Globus pallidus (tissue), 1 donor: ENCODE measurements at regions not wholly inside any gene's neighbourhood (a gene's known extent, or its start where the extent isn't known, plus 50 kb on each side); places are given as distances from the start of the nearest gene placed in this dataset.
"Not testable (repeated sequence)": the region's sequence is repeated elsewhere in the genome, so short reads cannot be mapped to it uniquely, and the experiment has no call there.

ENCODE experiments used
- DNase-seq: peaks from one replicate; pipeline ENCODE4 v3.0.0-alpha.2; 2015; ENCODE audit warnings: low spot score

- no peak for DNase-seq
Observed at GRCh38 chr2:242004223-242004901, 134.8 kb downstream of the RTP5 start.

- no peak for DNase-seq
Observed at GRCh38 chr2:242004902-242005230, 135.3 kb downstream of the RTP5 start.

GRCh38 chr2:242006091-242006634 is 136.6 kb downstream of the RTP5 start:
- DNase-seq: not testable (repeated sequence)

- DNase-seq: not testable (repeated sequence)
Observed at GRCh38 chr2:242008908-242009307, 139.4 kb downstream of the RTP5 start.

- not testable (repeated sequence) for DNase-seq
Observed at GRCh38 chr2:242009846-242010245, 140.3 kb downstream of the RTP5 start.

- DNase-seq: not testable (repeated sequence)
Observed at GRCh38 chr2:242010252-242011166, 141.0 kb downstream of the RTP5 start.

- DNase-seq: no peak
Observed at GRCh38 chr2:242011167-242011513, 141.6 kb downstream of the RTP5 start.

GRCh38 chr2:242011516-242011915 is 142.0 kb downstream of the RTP5 start:
- DNase-seq: no peak

- no peak for DNase-seq
Observed at GRCh38 chr2:242011991-242012764, 142.6 kb downstream of the RTP5 start.

GRCh38 chr2:242012956-242013764 is 143.6 kb downstream of the RTP5 start:
- DNase-seq: no peak

GRCh38 chr2:242013771-242014170 is 144.2 kb downstream of the RTP5 start:
- DNase-seq: no peak

GRCh38 chr2:242015108-242016065 is 145.9 kb downstream of the RTP5 start:
- no peak for DNase-seq

GRCh38 chr2:242017086-242017485 is 147.6 kb downstream of the RTP5 start:
- DNase-seq: no peak

- not testable (repeated sequence) for DNase-seq
Observed at GRCh38 chr2:242018416-242018815, 148.9 kb downstream of the RTP5 start.

- DNase-seq: no peak
Observed at GRCh38 chr2:242019344-242019743, 149.8 kb downstream of the RTP5 start.

GRCh38 chr2:242020196-242021004 is 150.9 kb downstream of the RTP5 start:
- peak; percentile 31 for DNase-seq

GRCh38 chr2:242022550-242023290 is 153.2 kb downstream of the RTP5 start:
- DNase-seq: no peak

GRCh38 chr2:242024751-242025355 is 155.3 kb downstream of the RTP5 start:
- no peak for DNase-seq
